PC-3 (cell line): ENCODE measurements at regions not wholly inside any gene's neighbourhood (a gene's known extent, or its start where the extent isn't known, plus 50 kb on each side); places are given as distances from the start of the nearest gene placed in this dataset.

Experiments
- ATAC-seq: fragments of 200-7000 bp; cut with Tn5 transposase; 2 replicates; pipeline ENCODE4 v1.9.1; 2020; ENCODE audit warnings: mild to moderate bottlenecking, moderate library complexity
- BruUV-seq: library from RNA; stranded (reverse); fragments of 400-500 nt; replicated peaks from 2 replicates; lab custom pipeline; 2021; lab: Mats Ljungman, UMichigan
- CTCF ChIA-PET: fragments of 300-600 bp; sonication (Branson Sonifier 250); formaldehyde crosslinking; loops from one replicate; lab custom pipeline; 2022; ENCODE audit warnings: antibody characterized with exemption; lab: Charles Lee
- POLR2A ChIA-PET: fragments of 300-600 bp; sonication (Branson Sonifier 250); formaldehyde crosslinking; loops from one replicate; lab custom pipeline; 2022; ENCODE audit warnings: antibody characterized with exemption; ENCODE audit not compliant: unreplicated experiment; lab: Charles Lee
- DNase-seq: peaks from one replicate; pipeline ENCODE4 v3.0.0-alpha.2; 2015
- H2AFZ ChIP-seq: fragments of 300-600 bp; sonication (generic); 2 replicates; pipeline ENCODE4 v1.6.0; 2016; ENCODE audit warnings: antibody characterized with exemption, low read length
- H3F3A ChIP-seq: fragments of 300-600 bp; sonication (generic); one replicate; pipeline ENCODE4 v1.6.0; 2017; ENCODE audit warnings: antibody characterized with exemption, low read length, control low read depth, mild to moderate bottlenecking; ENCODE audit not compliant: unreplicated experiment
- H3K27ac ChIP-seq: fragments of 300-600 bp; sonication (generic); 2 replicates; pipeline ENCODE4 v1.5.1; 2016; ENCODE audit warnings: mild to moderate bottlenecking, low read length
- H3K27me3 ChIP-seq: fragments of 300-600 bp; sonication (generic); 2 replicates; pipeline ENCODE4 v1.6.1; 2016; ENCODE audit warnings: low read length, mixed read lengths
- H3K36me3 ChIP-seq: fragments of 300-600 bp; sonication (generic); 2 replicates; pipeline ENCODE4 v1.6.1; 2016; ENCODE audit warnings: low read depth, mixed run types, low read length, mixed read lengths
- H3K4me1 ChIP-seq: fragments of 300-600 bp; sonication (generic); 2 replicates; pipeline ENCODE4 v1.5.1; 2016; ENCODE audit warnings: low read length; ENCODE audit not compliant: insufficient read depth
- H3K4me2 ChIP-seq: fragments of 300-600 bp; sonication (generic); 2 replicates; pipeline ENCODE4 v1.6.0; 2016; ENCODE audit warnings: low read length
- H3K4me3 ChIP-seq: fragments of 300-600 bp; sonication (generic); 2 replicates; pipeline ENCODE4 v1.5.1; 2016; ENCODE audit warnings: mild to moderate bottlenecking, low read length, mixed read lengths
- H3K79me2 ChIP-seq: fragments of 300-600 bp; sonication (generic); 2 replicates; pipeline ENCODE4 v1.6.1; 2017; ENCODE audit warnings: low read length, mixed read lengths
- H3K9ac ChIP-seq: fragments of 300-600 bp; sonication (generic); 2 replicates; pipeline ENCODE4 v1.6.0; 2016; ENCODE audit warnings: mild to moderate bottlenecking, low read length
- H3K9me2 ChIP-seq: fragments of 300-600 bp; sonication (generic); replicated peaks from 2 replicates; pipeline ENCODE4 v1.6.1; 2016; ENCODE audit warnings: mixed run types, low read length, mixed read lengths
- H3K9me3 ChIP-seq: fragments of 300-600 bp; sonication (generic); 2 replicates; pipeline ENCODE4 v1.6.1; 2016; ENCODE audit warnings: low read length, mixed read lengths
- H4K20me1 ChIP-seq: fragments of 300-600 bp; sonication (generic); 2 replicates; pipeline ENCODE4 v1.6.1; 2016; ENCODE audit warnings: low read length, mixed read lengths
- CTCF ChIP-seq: fragments of 300-600 bp; sonication (generic); conservative IDR thresholded peaks from 2 replicates; pipeline ENCODE4 v1.5.1; 2017; ENCODE audit warnings: antibody characterized with exemption, low read depth, mild to moderate bottlenecking, low read length
- EZH2 ChIP-seq: fragments of 300-600 bp; sonication (generic); IDR thresholded peaks from one replicate; pipeline ENCODE4 v1.6.1; 2017; ENCODE audit warnings: antibody characterized with exemption, mild to moderate bottlenecking, low read length; ENCODE audit not compliant: unreplicated experiment
- EZH2phosphoT487 ChIP-seq: fragments of 300-600 bp; sonication (generic); IDR thresholded peaks from 2 replicates; pipeline ENCODE4 v1.6.1; 2018; ENCODE audit warnings: mild to moderate bottlenecking, antibody characterized with exemption, low read length, borderline replicate concordance
- intact Hi-C: fragments of 100-400 bp; cut with micrococcal nuclease; formaldehyde crosslinking; loops from 2 replicates; pipeline ENCODE4 v1.9.0; 2023

DNA sequence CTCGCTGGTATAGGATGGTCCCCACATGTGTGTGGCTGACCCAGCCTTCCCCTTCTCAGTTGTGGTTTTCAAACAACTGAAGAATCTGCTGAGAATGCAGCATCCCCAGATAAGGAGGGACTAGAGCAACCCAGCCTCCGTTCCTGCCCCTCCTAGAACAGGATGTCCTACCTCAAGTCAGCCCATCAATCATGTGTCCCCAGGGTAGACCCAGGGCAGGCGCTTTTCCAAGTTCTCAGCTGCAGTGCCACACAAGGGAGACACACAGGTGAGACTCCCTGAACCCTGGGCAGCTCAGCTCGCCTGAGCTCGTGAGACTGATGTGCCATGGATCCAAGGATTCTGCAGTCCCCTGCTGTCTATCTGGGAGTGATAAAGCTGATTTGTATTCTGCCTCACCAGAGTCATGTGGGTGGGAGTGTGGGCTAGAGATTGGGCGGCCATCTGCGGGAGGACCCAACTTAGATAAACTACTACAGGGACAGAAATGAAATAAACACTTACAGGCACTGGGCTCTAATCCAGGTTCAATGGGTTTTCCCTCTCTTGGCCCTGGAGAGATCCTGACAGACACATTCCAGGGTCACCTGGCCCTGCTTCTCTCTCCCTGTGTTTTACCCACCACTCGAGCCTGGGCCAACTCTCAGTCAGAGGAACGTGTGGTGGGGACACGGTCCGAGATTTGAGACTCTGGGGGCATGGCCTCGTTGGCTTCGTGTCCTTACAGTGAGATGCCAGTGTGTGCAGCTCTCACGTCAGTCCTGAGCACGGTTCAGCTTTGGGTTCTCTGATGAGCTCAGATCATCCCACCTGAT lies 303.5 kb upstream of the SFSWAP start:
- no peaks in the 10 kb centered on the region for H3K9me3 ChIP-seq
- no peaks in the 10 kb centered on the region for H3K79me2 ChIP-seq
- no peaks in the 10 kb centered on the region for H3K36me3 ChIP-seq
- ChIA-PET CTCF (no interaction called here), POLR2A (no interaction called here)
- H3F3A ChIP-seq = no peaks in the 10 kb centered on the region
- no peak for DNase-seq
- H4K20me1 ChIP-seq = no peaks in the 10 kb centered on the region
- peaks cover 14% of the 10 kb centered on the region for H3K27me3 ChIP-seq
- BruUV-seq = no TSS peak
- H3K4me2 ChIP-seq = no peak overlapping the region
- intact Hi-C loops = no loop called here
- no peaks in the 10 kb centered on the region for H3K9me2 ChIP-seq
- ATAC-seq = no peak
- H3K27ac ChIP-seq = no peak overlapping the region
- H3K4me3 ChIP-seq = no peak overlapping the region
- H2AFZ ChIP-seq = no peak overlapping the region
- TF ChIP-seq EZH2 = no peak
- no peak for TF ChIP-seq EZH2phosphoT487
- TF ChIP-seq CTCF = no peak
- no peaks in the 10 kb centered on the region for H3K4me1 ChIP-seq
- H3K9ac ChIP-seq = no peak overlapping the region

GRCh38 chr12:131408036-131408365 lies 302.9 kb upstream of the SFSWAP start:
- intact Hi-C loops = no loop called here
- ATAC-seq = no peak
- no peaks in the 10 kb centered on the region for H3K9me2 ChIP-seq
- H3K4me3 ChIP-seq = no peak overlapping the region
- no peak overlapping the region for H3K27ac ChIP-seq
- no TSS peak for BruUV-seq
- H3K9ac ChIP-seq = no peak overlapping the region
- DNase-seq = no peak
- H3K36me3 ChIP-seq = no peaks in the 10 kb centered on the region
- H3K27me3 ChIP-seq = peaks cover 20% of the 10 kb centered on the region
- no peaks in the 10 kb centered on the region for H4K20me1 ChIP-seq
- H3F3A ChIP-seq = no peaks in the 10 kb centered on the region
- TF ChIP-seq EZH2phosphoT487 = no peak
- TF ChIP-seq CTCF = no peak
- TF ChIP-seq EZH2 = no peak
- no peaks in the 10 kb centered on the region for H3K4me1 ChIP-seq
- CTCF ChIA-PET = no interaction called here
- H2AFZ ChIP-seq = no peak overlapping the region
- POLR2A ChIA-PET = no interaction called here
- no peaks in the 10 kb centered on the region for H3K9me3 ChIP-seq
- H3K4me2 ChIP-seq = no peak overlapping the region
- H3K79me2 ChIP-seq = no peaks in the 10 kb centered on the region

GRCh38 chr12:131408484-131408883 lies 302.4 kb upstream of the SFSWAP start:
- H3K9ac ChIP-seq = no peak overlapping the region
- no peaks in the 10 kb centered on the region for H3F3A ChIP-seq
- intact Hi-C loops = no loop called here
- no peaks in the 10 kb centered on the region for H3K4me1 ChIP-seq
- H3K4me2 ChIP-seq = no peak overlapping the region
- ATAC-seq (no peak), DNase-seq (no peak)
- no peak overlapping the region for H3K4me3 ChIP-seq
- no peak for TF ChIP-seq CTCF
- TF ChIP-seq EZH2phosphoT487 = no peak
- TF ChIP-seq EZH2 = no peak
- no peaks in the 10 kb centered on the region for H3K79me2 ChIP-seq
- BruUV-seq = no TSS peak
- H2AFZ ChIP-seq = no peak overlapping the region
- ChIA-PET POLR2A (no interaction called here), CTCF (no interaction called here)
- H3K27me3 ChIP-seq = peaks cover 25% of the 10 kb centered on the region
- no peaks in the 10 kb centered on the region for H3K9me2 ChIP-seq
- H3K27ac ChIP-seq = no peak overlapping the region
- no peaks in the 10 kb centered on the region for H3K36me3 ChIP-seq
- no peaks in the 10 kb centered on the region for H3K9me3 ChIP-seq
- no peaks in the 10 kb centered on the region for H4K20me1 ChIP-seq
